Left lobe of liver (tissue), 2 donors: ENCODE measurements at regions not wholly inside any gene's neighbourhood (a gene's known extent, or its start where the extent isn't known, plus 50 kb on each side); places are given as distances from the start of the nearest gene placed in this dataset.

ENCODE experiments used
- ATAC-seq: fragments of 200-7000 bp; cut with Tn5 transposase; one replicate; pipeline ENCODE4 v1.9.1; 2020; ENCODE audit warnings: mild to moderate bottlenecking, moderate library complexity
- DNase-seq: peaks from one replicate; pipeline ENCODE4 v3.0.0-alpha.2; 2020; ENCODE audit warnings: low spot score
- donor health status: DM: no; HTN: no; CAD: no; lungs with moderate emphysema.
- donor health status: DM: no; HTN: yes; CAD: no.

DNA sequence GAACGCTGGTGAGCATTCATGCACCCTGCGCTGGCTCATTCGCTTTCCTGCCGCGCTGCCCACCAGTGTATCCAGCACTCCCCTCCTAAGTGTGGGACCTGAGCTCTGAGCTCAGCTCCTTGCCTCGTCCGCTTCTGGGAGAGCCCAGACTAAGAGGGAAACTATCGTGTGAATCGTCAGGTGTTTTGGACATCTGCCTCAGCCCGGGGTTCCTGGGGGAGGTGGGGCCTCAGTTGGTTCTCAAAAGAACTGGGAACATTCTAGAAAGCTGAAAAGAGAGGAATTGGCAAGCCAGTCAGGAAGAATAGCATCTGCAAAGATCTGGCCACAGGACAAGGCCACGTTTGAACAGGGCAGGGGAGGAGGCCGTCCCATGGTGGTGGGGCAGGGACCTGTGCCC lies 205.4 kb upstream of the CIBAR2 start:
- DNase-seq: no peak
- ATAC-seq: no peak

- DNase-seq (no peak), ATAC-seq (no peak)
Observed at GRCh38 chr16:85319208-85319983, 207.1 kb upstream of the CIBAR2 start.

DNA sequence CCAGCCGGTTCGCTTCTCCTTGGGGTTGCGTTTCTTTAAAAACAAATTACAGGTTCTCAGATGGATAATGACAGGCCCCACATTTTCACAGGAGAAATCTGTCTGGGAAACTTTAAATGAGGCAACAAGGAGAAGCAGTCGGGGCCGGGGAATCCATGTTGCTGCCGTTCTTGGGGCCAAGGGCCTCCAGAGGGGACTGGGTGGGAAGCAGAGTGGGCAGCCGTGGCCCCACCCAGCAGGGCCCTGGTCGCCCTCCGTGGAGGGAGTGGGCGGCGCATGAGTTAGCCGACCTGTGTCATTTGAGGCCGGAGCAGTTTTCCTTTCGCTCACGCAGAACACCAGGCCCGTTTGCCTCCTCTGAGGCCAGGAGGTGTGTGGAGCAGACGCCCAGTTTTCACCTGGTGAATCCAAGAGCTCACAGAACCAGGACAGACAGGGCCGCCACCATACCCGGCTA lies 207.7 kb upstream of the CIBAR2 start:
- ATAC-seq (no peak), DNase-seq (no peak)

- no peak for ATAC-seq
Observed at GRCh38 chr16:85320677-85321385, 208.6 kb upstream of the CIBAR2 start.

GRCh38 chr16:85321509-85322271 lies 209.4 kb upstream of the CIBAR2 start:
- DNase-seq (peak; percentile 99), ATAC-seq (peak; percentile 89)

More at GRCh38 chr16:85320677-85321385, 208.6 kb upstream of the CIBAR2 start:
- no peak for DNase-seq

GRCh38 chr16:85323230-85323960 lies 211.1 kb upstream of the CIBAR2 start:
- ATAC-seq: no peak
- no peak for DNase-seq

DNA sequence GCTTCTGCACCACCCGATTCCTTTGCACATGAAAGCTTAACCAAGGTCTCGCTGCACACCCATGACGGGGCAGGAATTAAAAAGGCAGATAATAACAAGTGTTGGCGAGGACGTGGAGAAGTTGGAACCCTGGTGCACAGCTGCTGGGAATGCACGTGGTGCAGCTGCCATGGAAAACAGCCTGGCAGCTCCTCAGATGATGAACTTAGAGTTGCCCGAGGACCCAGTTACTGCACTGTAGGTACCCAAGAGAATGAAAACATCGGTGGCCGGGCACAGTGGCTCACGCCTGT lies 211.6 kb upstream of the CIBAR2 start:
- no peak for ATAC-seq

GRCh38 chr16:85324488-85324887 lies 212.2 kb upstream of the CIBAR2 start:
- no peak for ATAC-seq
- no peak for DNase-seq

More for the DNA sequence above, 211.6 kb upstream of the CIBAR2 start:
- DNase-seq: no peak

DNA sequence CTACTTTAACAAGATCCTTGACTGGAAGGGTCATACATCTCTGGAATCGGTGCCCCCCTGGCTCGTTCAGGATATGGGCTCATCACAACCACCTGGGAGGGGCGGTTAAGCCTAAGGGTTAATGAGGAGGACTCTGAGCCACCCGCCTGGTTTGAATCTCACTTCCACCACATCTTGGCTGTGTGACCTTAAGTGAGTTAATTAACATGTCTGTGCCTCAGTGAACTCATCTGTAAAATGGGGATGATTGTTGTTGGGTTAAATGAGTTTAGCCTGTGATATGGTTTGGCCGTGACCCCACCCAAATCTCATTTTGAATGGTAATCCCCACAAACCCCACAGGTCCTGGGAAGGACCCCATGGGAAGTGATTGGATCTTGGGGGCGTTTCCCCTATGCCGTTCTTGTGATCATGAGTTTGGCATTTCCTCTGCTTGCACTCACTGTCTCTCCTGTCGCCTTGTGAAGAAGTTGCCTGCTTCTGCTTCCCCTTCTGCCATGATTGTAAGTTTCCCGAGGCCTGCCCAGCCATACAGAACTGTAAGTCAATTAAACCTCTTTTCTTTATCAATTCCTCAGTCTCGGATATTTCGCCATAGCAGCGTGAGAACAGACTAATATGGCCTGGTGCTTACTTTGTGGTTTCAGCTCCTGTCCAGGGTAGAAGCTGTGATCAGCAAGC lies 214.0 kb upstream of the CIBAR2 start:
- DNase-seq (no peak), ATAC-seq (no peak)

DNA sequence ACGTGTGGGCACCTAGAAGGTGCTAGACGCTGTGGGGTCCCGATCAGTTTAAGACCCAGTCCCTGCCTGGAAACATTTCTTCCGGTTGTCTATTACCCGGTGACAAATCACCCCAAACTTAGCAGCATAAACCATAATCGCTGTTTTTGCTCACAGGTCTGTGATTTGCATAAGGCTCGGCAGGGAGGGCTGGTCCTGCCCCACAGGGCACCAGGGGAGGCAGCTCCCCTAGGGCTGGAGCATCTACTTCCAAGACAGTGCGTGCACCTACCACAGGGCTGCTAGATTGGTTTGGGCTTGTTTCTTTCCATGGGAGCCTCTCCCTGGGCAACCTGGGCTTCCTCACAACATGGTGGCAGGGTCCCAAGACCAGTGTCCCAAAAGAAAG lies 214.5 kb upstream of the CIBAR2 start:
- ATAC-seq (no peak), DNase-seq (no peak)

- ATAC-seq (peak; percentile 32), DNase-seq (no peak)
Observed at GRCh38 chr16:85327731-85328675, 215.7 kb upstream of the CIBAR2 start.

DNA sequence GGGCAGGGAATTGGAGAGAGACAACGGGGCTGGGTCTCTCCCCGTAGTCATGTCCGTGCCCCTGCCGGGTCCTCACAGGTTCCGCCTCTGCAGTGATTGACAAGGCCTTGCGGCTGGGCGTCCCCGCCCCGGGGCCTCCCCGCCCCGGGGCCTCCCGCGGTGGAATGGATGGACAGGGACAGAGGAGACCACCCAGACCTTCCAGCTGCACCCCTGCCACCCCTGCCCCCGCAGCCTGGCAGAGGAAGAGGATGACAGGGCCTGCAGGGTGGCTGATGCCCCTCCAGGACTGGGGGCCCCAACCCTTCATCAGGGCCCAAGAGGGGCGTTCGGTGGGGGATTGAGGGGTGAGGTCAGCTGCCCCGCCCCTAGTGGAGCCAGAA lies 216.4 kb upstream of the CIBAR2 start:
- no peak for ATAC-seq
- no peak for DNase-seq

DNA sequence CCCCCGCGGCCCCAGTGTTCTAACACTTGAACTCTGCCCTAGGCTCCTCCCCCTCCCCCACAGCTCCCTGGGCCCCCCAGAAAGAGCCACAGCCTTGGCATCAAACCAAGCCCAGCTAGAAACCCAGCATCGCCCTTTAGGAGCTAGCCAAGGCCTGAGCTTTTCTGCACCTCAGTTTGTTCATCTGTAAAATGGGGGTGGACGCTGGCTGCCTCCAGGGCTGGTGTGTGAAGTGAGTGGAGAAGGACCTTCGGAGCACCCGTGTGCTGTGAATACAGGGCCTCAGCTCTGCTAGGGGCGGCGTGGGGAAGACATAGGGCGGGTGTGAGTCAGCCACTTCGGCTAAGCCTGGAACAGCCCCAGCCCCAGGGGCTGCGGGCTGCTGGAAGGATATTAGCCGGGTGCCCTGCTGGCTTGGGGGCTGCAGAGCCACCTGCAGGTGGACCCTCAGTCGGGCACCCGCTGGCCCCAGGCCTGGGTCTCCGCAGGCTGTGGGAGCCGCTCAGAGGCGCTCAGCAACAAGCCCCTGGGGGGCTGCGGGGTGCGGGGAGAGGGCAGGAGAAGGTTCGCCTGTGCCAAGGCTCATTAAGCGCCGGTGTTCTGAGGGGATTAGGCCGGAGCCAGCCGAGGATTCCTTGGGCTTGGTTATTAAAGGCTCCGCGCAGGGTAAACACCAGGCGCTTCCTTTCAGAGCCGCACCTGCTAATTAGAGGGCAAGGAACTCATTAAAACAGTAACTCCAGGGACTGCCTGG lies 217.0 kb upstream of the CIBAR2 start:
- ATAC-seq (no peak), DNase-seq (no peak)

- no peak for DNase-seq
- no peak for ATAC-seq
Observed at GRCh38 chr16:85330006-85330693, 217.9 kb upstream of the CIBAR2 start.

DNA sequence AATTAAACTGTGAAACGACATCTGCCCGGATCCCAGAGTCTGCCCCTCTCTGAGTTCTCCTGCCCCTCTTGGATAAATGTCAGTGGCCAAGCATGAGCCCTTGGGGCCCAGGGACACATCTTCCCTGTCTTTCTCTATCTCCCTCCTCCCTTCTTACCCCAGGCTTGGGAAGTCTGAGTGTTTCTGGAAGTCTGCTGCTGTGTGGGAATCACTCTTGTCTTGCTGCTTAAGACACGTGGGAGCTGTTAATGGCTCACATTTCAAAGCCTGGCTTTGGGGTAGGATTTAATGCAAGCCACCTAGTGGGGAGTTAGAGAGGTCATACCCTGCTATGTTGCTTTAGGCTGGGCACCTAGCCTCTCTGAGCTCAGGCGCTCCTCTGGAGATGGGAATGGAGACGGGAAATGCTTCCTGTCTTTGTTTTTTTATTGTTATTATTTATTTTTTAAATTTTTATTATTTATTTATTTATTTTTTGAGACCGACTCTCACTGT lies 218.5 kb upstream of the CIBAR2 start:
- no peak for DNase-seq
- ATAC-seq: peak; percentile 28

DNA sequence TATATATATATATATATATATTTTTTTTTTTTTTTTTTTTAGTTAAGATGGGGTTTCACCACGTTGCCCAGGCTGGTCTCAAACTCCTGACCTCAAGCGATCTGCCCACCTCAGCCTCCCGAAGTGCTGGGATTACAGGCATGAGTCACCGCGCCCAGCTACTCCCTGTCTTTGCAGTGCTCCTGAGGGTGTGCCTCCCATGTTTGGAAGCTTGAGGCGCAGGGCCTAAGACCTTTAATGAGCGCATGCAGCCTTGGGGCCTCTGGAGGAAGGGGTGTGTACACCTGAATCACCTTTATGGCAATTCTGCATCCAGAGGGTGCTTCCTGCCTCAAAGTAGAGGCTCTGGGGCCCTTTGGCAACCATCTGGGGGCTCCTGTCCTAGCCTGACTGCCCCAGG lies 219.4 kb upstream of the CIBAR2 start:
- DNase-seq: no peak
- no peak for ATAC-seq

DNA sequence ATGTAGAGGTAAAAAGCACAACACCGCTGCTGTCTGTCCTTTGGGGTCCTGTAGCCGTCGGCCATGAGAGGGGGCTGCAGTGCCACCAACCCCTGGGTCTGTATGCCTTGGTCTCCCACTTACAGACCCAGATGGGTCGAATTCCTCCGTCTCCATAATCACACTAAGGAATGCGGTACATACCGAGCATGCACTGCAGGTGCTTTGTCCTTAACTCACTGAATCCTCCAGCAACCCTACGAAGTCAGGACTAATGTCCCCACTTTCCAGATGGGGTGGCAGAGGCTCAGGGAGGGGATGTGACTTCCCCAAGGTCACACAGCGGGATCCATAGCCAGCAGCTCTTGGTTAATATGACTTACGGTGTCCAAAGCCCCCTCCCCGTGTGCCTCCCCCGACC lies 219.9 kb upstream of the CIBAR2 start:
- no peak for ATAC-seq
- no peak for DNase-seq

GRCh38 chr16:85333337-85333736 lies 221.1 kb upstream of the CIBAR2 start:
- no peak for ATAC-seq
- no peak for DNase-seq
